Gastroesophageal sphincter (tissue), 3 donors: ENCODE measurements at regions not wholly inside any gene's neighbourhood (a gene's known extent, or its start where the extent isn't known, plus 50 kb on each side); places are given as distances from the start of the nearest gene placed in this dataset.

Experiments used
- POLR2A ChIP-seq, 2 donors: fragments of 450-650 bp; IDR thresholded peaks; one replicate each; pipeline ENCODE4 v1.6.1; 2017; ENCODE audit warnings: antibody characterized with exemption in 2 of 2, mild to moderate bottlenecking in 2 of 2, moderate library complexity in 1 of 2
- TF ChIP-seq, protein P1 (sequence below), 4 experiments: fragments of 200-600 bp in 2 of 4; fragments of 450-650 bp in 2 of 4; sonication (generic) in 1 of 4; IDR thresholded peaks; one replicate each; pipeline ENCODE4 v1.5.1; 2017 to 2019; ENCODE audit warnings: antibody characterized with exemption in 4 of 4, mild to moderate bottlenecking in 2 of 4, moderate library complexity in 2 of 4

DNA sequence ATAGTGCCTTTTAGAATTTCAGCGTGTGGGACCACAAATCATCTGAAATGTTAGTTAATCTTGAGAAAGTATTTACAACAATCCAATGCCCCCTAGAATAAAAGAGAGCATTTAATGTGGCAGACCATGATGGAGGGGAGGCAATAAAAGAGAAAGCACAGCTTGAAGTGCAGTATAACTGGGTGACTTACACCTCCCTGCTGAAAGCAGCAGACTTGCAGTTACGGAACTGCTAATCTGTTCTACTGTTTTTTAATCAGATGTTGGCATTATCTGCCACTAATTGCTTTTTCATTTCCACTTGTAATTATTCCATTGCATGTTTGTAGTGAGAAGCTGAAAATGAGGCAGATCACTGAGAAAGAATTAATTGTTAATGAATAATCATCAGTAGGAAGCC, 130.5 kb upstream of the ITGA4 start:
- TF ChIP-seq, protein P1, sequence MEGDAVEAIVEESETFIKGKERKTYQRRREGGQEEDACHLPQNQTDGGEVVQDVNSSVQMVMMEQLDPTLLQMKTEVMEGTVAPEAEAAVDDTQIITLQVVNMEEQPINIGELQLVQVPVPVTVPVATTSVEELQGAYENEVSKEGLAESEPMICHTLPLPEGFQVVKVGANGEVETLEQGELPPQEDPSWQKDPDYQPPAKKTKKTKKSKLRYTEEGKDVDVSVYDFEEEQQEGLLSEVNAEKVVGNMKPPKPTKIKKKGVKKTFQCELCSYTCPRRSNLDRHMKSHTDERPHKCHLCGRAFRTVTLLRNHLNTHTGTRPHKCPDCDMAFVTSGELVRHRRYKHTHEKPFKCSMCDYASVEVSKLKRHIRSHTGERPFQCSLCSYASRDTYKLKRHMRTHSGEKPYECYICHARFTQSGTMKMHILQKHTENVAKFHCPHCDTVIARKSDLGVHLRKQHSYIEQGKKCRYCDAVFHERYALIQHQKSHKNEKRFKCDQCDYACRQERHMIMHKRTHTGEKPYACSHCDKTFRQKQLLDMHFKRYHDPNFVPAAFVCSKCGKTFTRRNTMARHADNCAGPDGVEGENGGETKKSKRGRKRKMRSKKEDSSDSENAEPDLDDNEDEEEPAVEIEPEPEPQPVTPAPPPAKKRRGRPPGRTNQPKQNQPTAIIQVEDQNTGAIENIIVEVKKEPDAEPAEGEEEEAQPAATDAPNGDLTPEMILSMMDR (IDR thresholded peaks at IDR 0.05) = no peak
- TF ChIP-seq POLR2A (IDR thresholded peaks at IDR 0.05) = no peak
